Stimulated activated CD8-positive, alpha-beta memory T cell treated with anti-CD3 and anti-CD28 coated beads, Interleukin-2, amount 100 ng/mL, for 1 hour (primary cell): ENCODE measurements at regions not wholly inside any gene's neighbourhood (a gene's known extent, or its start where the extent isn't known, plus 50 kb on each side); places are given as distances from the start of the nearest gene placed in this dataset.
"Not testable (repeated sequence)": the region's sequence is repeated elsewhere in the genome, so short reads cannot be mapped to it uniquely, and the experiment has no call there.

Experiments used
- DNase-seq, 2 donors: peaks; one replicate each; pipeline ENCODE4 v3.0.0-alpha.2; 2020; ENCODE audit warnings: low read depth in 2 of 2

DNA sequence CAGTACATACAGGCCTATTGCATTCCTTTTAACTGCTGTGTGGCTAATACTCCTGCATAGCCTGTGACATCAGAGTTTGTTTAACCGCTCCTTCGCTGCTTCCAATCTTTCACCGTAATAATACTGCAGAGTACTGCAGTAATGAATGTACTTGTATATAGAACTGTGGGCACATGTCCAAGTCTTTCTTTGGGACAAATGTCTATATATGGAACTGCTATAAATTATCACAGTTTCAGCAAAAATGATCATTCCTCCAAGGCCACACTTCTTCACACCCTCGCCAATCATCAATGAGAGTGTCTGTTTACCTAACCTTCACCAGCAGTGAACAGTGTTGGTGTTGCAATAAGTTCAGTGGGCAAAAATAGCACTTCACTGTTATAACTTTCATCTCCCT lies 230.4 kb downstream of the SP3 start:
- no peak for DNase-seq

DNA sequence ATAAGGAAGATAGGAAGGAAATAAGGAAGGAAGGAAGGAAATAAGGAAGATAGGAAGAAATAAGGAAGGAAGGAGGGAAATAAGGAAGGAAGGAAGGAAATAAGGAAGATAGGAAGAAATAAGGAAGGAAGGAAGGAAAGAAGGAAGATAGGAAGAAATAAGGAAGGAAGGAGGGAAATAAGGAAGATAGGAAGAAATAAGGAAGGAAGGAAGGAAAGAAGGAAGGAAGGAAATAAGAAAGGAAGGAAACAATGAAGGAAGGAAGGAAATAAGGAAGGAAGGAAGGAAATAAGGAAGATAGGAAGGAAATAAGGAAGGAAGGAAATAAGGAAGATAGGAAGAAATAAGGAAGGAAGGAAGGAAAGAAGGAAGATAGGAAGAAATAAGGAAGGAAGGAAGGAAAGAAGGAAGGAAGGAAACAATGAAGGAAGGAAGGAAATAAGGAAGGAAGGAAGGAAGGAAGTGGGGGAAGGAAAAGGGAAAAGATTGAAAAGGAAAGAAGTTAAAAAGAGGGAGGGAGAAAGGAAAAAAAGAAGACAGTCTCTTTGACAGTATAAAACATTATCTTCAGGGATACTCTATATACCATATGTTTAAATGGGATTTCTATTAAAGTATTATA lies 227.1 kb downstream of the SP3 start:
- DNase-seq, result not testable (repeated sequence)

DNA sequence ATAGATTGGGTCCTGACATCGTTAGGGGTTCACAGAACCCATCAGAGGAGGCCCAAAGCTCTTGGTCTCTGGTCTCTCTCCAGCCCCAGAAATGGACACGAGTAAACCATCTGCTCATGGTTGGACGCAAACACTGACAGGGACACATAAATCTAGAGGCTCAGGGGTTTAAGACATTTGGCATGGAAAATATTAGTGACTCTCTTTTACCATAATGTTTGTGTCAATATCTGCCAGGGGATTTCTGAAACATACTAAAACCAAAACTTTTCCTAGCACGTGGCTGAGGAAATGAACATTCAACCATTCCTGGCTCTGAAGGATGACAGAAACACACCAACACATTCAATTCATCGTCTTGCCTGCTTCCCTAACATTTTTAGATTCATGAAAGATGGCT lies 226.2 kb downstream of the SP3 start:
- DNase-seq, result no peak

DNA sequence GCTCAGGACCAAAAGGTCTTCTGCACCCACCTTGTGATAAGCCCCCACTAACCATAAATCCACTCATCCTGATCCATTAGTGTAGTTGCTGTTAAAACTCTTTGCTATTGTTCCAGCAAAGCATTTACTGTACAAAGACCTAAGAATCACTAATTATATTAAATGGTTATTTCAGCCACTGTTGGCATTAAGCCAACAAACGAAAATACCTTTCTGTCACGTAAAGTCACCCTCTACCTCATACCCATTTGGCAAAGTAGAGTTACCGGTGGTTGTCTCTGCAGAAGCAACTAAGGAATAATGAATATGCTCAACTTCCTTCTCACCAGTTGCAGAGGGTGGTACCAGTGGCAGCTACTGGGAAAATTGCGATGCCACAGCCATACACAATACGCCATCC lies 224.5 kb downstream of the SP3 start:
- DNase-seq, result no peak

DNA sequence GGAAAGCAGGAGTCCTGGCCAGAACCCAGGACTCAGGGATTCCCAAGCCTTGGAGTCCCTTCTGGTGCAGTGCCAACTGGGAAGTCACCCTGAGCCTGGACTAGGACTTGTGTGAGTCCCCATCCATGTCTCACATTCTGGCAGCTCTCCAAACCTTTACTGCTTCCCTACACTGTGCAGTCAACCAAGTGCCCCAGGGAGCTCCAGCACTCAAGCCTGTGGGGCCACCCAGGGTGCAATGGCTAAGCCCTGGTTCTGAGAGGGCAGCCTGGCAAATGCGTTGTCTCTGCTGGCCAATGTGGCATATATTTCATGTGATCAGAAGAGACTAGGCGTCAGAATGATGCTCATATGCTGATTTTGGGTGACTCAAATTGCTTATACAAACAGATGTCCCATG lies 223.4 kb downstream of the SP3 start:
- DNase-seq, result no peak

DNA sequence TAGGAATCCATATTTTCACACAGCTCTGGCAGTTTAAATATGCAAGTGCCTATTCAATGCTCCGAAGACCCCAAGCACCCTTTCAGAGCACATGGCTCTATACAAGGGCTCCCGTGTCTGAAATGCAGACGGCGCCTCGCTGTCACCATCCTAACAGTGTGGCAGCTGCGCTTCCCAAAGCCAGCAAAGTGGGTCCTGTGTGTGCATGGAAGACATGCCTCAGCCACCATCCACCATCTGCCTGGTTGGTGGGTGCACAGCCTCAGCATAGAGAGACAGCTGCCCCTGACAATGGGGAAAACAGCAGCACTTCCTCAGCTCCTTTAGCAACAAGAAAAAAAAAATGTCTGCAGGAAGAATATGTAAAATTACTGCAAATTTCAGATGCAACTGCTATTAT lies 218.1 kb downstream of the SP3 start:
- DNase-seq, result no peak

DNA sequence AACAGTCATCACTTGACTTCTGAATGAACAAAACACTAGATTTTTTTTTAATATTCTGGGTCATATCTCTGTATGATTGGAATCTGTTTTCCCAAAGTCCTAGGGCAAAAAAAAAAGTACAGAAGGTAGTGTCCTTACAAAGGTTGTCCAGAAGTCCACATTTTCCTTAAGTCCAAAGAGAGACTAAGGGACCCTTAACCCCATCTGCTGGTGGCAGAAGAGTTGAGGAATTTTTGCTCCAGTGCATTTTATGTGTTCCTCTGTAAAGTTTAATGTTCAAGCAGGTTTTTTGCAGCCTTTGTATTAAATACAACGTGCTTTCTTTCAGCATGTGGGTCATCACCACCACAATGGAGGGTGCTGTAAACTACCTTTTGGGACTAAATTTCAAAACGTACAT lies 215.9 kb downstream of the SP3 start:
- DNase-seq, result no peak

DNA sequence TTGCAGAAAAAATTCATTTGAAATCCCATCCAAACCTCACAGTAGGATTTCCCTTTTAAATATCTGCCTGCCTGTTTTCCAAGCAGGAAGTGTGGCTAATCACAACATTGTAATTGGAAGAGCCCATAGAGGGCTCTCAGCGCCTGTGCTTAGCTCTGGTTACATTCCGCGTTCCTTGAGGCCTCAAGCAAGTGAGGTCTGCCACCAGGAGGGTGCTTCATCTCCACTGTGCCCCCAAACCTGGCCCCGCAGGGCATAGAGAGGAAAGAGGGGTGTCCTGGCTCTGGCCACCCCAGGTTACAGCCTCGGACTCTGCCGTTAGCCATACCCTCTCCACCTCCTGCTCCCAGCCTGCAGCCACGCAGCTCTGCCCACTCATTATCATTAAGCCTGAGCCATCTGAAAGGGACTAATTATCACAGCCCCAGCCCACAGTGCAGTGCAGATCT lies 214.8 kb downstream of the SP3 start:
- DNase-seq, result no peak

DNA sequence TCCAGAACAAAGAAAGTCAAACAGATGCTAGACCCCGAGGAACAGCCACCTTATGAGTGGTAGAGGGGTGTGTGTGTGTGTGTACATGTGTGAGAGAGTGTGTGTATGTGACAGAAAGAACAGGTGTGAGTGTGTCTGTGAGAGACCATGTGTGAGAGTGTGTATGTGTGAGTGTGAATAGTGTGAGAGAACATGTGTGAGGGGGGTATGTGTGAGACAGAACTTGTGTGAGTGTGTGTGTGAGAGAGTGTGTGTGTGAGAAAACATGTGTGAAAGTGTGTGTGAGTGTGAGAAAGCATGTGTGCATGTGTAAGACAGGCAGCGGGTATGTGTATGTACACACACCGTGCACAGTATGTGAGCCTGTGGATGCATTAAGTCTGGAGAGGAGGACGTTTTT lies 214.3 kb downstream of the SP3 start:
- no peak for DNase-seq

DNA sequence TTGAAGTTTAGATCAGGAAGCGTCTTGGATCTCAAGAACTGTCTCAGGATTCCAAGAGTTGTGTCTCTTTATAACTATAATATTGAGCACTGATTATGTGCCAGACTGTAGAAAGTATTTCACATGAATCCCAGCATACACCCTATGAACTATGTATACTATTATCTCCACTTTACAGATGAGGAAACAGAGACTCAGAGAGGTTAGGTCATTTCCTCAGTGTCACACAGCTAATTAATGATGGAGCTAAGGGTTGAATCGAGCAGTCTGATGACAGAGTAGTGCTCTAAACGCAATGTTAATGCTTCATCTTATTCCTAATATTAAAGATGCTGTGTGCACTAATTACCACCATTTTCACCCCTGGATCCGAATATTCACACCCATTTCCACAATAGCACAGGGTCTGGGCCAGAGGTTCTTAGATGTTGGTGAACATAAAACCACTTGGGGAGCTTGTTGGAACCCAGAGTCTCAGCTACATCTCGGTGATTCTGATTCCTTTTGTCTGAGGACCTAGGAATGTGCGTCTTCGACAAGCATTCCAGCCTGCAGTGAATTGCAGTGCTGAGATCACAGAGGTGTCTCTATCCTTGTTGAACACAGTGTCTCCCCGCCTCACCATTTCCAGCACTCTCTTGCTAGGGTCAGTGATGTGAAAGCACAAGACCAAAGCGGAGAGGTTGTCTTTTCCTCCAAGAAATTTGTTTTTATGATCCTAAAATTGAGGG lies 213.8 kb downstream of the SP3 start:
- no peak for DNase-seq

DNA sequence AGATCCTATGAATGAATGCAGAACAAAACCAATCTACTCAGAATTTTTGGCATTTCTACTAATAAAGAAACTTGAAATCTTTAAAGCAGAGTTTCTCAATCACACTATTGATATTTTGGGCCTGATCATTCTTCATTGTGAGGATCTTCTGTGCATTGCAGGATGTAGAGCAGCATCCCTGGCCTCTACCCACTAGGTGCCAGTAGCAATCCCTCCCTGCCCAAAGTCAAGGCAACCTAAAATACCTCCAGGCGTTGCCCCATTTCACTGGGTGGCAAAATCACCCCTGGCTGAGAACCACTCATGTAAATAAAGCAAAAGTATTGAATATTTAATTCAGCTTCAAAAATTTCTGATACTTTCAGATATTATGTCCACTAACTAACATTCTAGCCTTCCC lies 213.0 kb downstream of the SP3 start:
- no peak for DNase-seq

DNA sequence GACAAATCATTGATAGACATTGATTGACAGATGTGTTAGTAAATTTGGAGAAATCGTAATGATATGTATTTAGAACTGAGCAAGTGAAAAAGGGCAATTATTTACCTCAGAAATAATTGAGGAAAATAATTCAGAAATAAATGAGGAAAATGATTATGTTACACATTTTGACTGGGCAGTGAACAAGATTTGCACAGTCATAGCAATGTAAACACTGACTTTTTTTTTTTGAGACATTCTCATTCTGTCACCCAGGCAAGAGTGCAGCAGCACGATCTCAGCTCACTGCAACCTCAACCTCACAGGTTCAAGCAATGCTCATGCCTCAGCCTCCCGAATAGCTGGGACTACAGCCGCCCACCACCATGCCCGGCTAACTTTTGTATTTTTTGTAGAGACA lies 211.7 kb downstream of the SP3 start:
- DNase-seq, result no peak

DNA sequence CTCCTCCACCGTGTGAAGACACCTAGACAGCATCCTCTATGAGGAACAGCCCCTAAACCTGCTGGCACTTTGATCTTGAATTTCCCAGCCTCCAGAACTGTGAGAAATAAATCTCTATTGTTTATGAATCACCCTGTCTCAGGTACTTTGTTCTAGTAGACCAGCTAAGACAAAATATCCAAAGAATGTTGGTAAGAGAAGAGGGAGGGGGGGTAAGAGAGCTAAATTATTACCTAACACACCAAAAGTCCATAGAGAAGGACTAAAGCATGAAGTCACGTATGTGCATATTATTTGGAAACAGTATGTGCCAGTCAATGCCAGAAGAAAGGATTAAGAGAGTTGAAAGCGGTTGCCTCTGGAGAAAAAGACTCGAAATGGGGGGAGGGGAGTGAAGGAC lies 211.0 kb downstream of the SP3 start:
- DNase-seq, result no peak

DNA sequence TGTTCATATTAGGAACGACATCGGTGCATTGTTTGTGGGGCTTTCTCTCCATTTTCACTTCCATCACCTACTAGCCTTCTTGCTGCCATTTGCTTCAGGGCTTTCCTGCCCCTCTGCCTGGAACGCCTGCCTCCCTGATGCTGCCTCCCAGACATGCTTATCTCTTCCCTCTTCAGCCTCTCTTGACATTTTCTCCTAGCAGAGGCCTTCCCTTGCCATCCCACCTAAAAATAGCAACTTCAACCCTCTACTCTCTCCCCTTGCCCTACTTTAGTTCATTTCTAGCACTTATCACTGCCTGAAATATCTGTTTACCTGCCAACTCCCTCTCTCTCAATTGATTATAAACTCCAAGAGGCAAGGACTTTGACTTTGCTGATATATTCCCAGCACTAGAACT lies 210.3 kb downstream of the SP3 start:
- no peak for DNase-seq

DNA sequence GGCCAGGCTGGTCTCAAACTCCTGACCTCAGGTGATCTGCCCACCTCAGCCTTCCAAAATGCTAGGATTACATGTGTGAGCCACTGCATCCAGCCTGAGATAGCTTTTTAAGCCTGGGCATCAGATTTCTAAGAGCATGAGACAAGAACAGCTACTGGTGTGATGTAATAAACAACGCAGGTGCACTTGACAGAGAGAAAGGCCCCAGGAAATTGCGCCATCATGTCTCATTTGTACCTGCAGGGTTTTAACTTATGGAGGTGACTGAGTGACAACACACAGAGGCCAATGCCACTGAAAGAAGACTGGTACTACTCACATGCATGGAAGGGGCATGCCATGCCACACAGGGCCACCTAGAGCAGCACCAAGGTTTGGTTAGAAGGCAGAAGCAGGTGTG lies 209.4 kb downstream of the SP3 start:
- no peak for DNase-seq

DNA sequence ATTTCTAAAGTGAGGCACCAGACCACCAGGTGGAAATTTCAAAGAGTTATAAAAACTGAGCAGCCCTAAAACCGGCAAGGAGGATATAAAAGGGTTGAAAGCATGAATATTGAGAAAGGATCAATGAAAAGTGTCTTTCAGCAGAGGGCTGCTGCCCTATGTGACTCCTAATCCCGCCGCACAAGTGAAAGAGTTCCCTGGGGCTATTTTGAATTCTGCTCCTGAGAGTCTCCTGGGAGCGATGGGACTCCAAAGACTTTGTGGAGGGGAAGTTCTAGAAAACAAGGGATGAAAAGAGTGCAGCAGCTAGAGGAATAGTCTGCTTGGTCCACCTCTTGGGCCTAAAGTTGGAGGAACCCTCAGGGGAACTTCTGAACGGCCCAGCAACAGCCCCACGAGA lies 205.2 kb downstream of the SP3 start:
- DNase-seq, result no peak

DNA sequence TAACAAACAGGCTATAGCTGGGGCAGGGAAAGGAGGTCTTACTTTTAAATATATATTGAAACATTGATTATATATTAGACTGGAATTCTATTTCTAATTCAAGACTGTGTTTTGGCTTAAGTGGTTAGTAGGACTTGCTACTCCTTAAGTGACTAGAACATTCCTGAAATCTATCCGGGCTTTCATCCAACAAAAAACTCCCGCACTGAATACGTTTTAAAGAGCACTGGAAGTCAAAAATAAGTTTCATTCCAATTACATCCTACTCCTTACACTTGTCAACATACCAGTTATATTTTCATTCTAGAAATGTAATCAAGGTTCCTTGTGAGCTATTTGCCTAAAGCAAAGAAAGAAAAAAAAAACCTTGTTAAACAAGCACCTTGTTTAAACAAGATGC lies 204.6 kb downstream of the SP3 start:
- DNase-seq, result no peak

DNA sequence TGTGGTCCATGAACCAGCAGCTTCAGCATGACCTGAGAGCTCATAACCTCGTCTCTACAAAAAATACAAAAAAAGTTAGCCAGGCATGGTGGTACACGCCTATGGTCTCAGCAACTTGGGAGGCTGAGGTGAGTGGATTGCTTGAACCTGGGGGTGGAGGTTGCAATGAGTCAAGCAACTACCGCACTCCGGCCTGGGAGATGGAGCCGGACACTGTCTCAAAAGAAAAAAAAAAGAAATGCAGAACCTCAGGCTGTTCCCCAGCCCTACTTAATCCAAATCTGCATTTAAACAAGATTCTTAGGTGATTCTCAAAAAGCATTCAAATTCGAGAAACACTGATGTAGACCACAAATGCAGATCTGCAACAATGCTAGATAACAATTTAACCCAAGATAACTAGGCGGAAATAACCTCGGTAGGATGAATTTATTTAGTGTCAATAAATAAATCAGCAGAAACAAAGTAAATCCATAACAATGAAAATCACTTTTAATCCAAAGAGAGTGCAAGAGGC lies 203.5 kb downstream of the SP3 start:
- no peak for DNase-seq

DNA sequence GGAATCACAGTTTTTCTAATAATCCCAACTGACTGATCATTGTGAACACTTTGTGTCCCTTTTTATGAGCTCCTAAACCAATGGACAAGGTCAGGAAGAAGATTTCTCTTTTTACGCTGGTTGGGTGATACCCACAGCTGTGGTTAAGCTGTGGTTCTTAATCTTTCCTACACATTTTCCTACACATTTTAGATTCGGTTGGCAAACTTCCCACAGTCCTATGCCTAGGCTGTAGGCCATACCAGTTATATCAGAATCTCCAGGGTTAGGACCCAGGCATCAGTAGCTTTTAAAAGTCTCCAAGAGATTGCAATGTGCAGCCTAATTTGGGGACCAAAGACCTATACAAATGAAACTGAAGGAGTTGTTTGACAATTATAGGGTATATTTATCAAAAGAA lies 203.0 kb downstream of the SP3 start:
- no peak for DNase-seq

DNA sequence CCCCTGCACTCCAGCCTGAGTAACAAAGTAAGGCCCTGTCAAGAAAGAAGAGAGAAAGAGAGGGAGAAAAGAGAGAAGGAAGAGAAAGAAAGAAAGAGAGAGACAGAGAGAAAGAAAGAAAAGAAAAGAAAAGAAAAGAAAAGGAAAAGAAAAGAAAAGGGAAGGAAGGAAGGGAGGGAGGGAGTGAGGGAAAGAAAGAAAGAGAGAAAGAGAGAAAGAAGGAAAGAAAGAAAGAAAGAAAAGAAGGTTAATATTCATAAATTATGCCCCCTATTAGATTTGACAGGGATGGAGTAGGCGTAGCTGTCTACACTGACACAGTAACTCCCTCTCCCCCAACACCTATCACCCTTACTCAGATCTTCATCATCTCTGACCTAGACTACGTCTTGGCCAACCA lies 202.3 kb downstream of the SP3 start:
- DNase-seq, result no peak

DNA sequence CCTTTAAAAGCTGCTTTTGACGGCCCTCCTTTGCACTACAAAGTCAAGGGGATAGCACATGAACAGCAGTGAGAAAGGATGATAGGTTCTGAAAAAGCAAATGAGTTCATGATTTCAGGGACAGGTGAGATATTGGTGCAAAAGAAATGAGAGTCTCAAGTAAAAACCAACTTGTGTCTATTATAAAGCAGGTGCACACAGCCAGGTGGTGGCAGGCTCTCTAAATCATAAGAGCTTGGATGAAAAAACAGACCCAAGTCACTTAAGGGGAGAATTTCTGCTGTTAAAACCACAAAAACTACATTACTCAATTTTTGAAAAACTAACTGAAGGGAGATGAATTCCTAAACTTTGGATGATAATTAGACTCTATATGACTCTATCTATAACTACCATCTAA lies 201.5 kb downstream of the SP3 start:
- DNase-seq, result no peak

DNA sequence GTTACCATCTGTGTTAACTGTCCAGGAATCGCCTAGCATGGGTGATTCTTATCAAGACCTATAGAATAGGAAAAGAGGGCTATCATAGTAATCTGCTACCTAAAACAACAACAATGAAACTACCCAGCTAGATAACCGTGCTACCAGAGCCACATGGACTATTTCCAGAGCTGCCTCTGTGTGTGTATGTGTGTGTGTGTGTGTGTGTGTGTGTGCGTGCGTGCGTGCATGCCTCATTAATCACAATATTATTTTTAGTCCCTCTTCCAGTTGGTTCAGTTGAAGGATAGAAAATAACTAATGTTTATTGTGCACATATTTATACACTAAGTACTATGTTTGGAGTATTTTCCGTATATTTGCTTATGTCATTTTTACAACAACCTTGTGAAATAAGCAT lies 201.1 kb downstream of the SP3 start:
- no peak for DNase-seq

DNA sequence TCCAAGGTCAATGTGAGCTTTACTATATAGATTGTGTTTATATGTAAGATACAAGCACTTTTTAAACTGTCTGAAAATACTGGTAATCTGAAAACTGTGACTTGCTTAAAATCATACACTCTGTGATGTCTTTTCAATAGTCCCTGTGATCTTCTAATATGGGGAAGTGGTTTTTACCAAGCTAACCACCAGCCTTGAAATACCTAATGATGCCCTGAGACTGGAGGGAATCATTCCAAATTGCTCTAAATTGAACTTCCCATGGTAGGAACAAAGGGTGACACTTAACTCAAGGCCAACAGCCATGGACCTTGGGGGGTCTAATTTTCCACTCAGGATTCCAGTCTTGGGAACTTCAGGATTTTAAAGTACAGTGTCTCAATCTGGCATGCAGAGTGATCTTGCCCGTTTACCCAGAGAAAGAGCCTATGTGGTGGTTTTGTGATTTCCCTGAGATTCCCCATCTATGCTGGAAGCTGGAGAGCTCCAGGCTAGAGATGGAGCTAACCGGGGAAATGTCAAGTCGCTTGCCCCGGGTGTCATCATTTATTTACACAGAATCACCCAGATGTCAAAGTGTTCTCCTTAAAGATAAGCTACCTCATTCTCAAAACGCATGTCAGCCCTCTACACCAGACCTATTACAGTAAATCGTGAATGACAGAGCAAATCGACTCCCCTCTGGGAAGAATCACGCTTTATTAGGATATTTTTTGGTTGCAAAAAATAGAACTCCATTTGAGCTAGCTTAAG lies 198.5 kb downstream of the SP3 start:
- DNase-seq, result no peak
